Gastroesophageal sphincter (tissue), 3 donors: ENCODE measurements at regions not wholly inside any gene's neighbourhood (a gene's known extent, or its start where the extent isn't known, plus 50 kb on each side); places are given as distances from the start of the nearest gene placed in this dataset.

ENCODE experiments used
- CTCF ChIP-seq, 4 experiments: fragments of 200-600 bp in 2 of 4; fragments of 450-650 bp in 2 of 4; sonication (generic) in 1 of 4; IDR thresholded peaks; one replicate each; pipeline ENCODE4 v1.5.1; 2017 to 2019; ENCODE audit warnings: antibody characterized with exemption in 4 of 4, mild to moderate bottlenecking in 2 of 4, moderate library complexity in 2 of 4
- EP300 ChIP-seq: sonication (generic); formaldehyde crosslinking; IDR thresholded peaks from one replicate; pipeline ENCODE4 v1.6.1; 2017; ENCODE audit warnings: antibody characterized with exemption, mild to moderate bottlenecking
- POLR2A ChIP-seq, 2 donors: fragments of 450-650 bp; IDR thresholded peaks; one replicate each; pipeline ENCODE4 v1.6.1; 2017; ENCODE audit warnings: antibody characterized with exemption in 2 of 2, mild to moderate bottlenecking in 2 of 2, moderate library complexity in 1 of 2
- POLR2AphosphoS5 ChIP-seq: sonication (generic); formaldehyde crosslinking; IDR thresholded peaks from one replicate; pipeline ENCODE4 v1.6.1; 2017; ENCODE audit warnings: antibody characterized with exemption

GRCh38 chr6:154582696-154583095, 72.2 kb upstream of the CNKSR3 start:
- TF ChIP-seq CTCF (IDR thresholded peaks at IDR 0.05) (no peak), EP300 (no peak), POLR2AphosphoS5 (no peak), POLR2A (IDR thresholded peaks at IDR 0.05) (no peak)
